ENCODE measurements at regions not wholly inside any gene's neighbourhood (a gene's known extent, or its start where the extent isn't known, plus 50 kb on each side); places are given as distances from the start of the nearest gene placed in this dataset.

GRCh38 chr2:122864728-122865127 lies 1109.3 kb downstream of the TSN start:
- TF ChIP-seq CTCF (IDR thresholded peaks at IDR 0.05) (no peak), POLR2A (IDR thresholded peaks at IDR 0.05) (no peak), POLR2AphosphoS5 (IDR thresholded peaks at IDR 0.05) (no peak), EP300 (IDR thresholded peaks at IDR 0.05) (no peak)
